NCI-H2081 (cell line): ENCODE measurements at regions not wholly inside any gene's neighbourhood (a gene's known extent, or its start where the extent isn't known, plus 50 kb on each side); places are given as distances from the start of the nearest gene placed in this dataset.
A peak's percentile ranks its signal among the peaks of the same experiment; 100 is the strongest.
"Not testable (repeated sequence)": the region's sequence is repeated elsewhere in the genome, so short reads cannot be mapped to it uniquely, and the experiment has no call there.

ENCODE experiments used
- DNase-seq, 2 experiments: peaks; one replicate each; lab custom pipeline; 2025; lab: John Stamatoyannopoulos, UW

- DNase-seq = peak in 1 of 2 experiments; percentile 48
Observed at GRCh38 chr12:23083267-23083666, 458.3 kb downstream of the ETNK1 start.

GRCh38 chr12:23084236-23084995, 459.4 kb downstream of the ETNK1 start:
- DNase-seq = peak; percentile 81 to 95

- no peak for DNase-seq
Observed at GRCh38 chr12:23088594-23088993, 463.6 kb downstream of the ETNK1 start.

- DNase-seq = no peak
Observed at GRCh38 chr12:23093488-23093887, 468.5 kb downstream of the ETNK1 start.

- DNase-seq = no peak
Observed at GRCh38 chr12:23096321-23096720, 471.4 kb downstream of the ETNK1 start.

GRCh38 chr12:23098110-23098509, 473.1 kb downstream of the ETNK1 start:
- DNase-seq = peak in 1 of 2 experiments; percentile 22

GRCh38 chr12:23098517-23098916, 473.5 kb downstream of the ETNK1 start:
- peak in 1 of 2 experiments; percentile 62 for DNase-seq

GRCh38 chr12:23099104-23099503, 474.1 kb downstream of the ETNK1 start:
- no peak for DNase-seq

GRCh38 chr12:23099604-23100003, 474.6 kb downstream of the ETNK1 start:
- no peak for DNase-seq

- DNase-seq = no peak
Observed at GRCh38 chr12:23108957-23109356, 484.0 kb downstream of the ETNK1 start.

- DNase-seq = no peak
Observed at GRCh38 chr12:23113781-23114180, 488.8 kb downstream of the ETNK1 start.

GRCh38 chr12:23115984-23116383, 491.0 kb downstream of the ETNK1 start:
- no peak for DNase-seq

- DNase-seq = no peak
Observed at GRCh38 chr12:23126794-23127193, 501.8 kb downstream of the ETNK1 start.

- DNase-seq = no peak
Observed at GRCh38 chr12:23127701-23128100, 502.7 kb downstream of the ETNK1 start.

GRCh38 chr12:23128462-23128861, 503.5 kb downstream of the ETNK1 start:
- DNase-seq = no peak

GRCh38 chr12:23132357-23132756, 507.4 kb downstream of the ETNK1 start:
- DNase-seq = no peak

- no peak for DNase-seq
Observed at GRCh38 chr12:23133471-23133870, 508.5 kb downstream of the ETNK1 start.

GRCh38 chr12:23139026-23139425, 514.1 kb downstream of the ETNK1 start:
- no peak for DNase-seq

GRCh38 chr12:23140710-23141109, 515.7 kb downstream of the ETNK1 start:
- DNase-seq = no peak

- no peak for DNase-seq
Observed at GRCh38 chr12:23141335-23141734, 516.4 kb downstream of the ETNK1 start.

- not testable (repeated sequence) for DNase-seq
Observed at GRCh38 chr12:23146070-23146469, 521.1 kb downstream of the ETNK1 start.

- no peak for DNase-seq
Observed at GRCh38 chr12:23168459-23168858, 543.5 kb downstream of the ETNK1 start.

- no peak for DNase-seq
Observed at GRCh38 chr12:23169012-23169695, 544.2 kb downstream of the ETNK1 start.

- no peak for DNase-seq
Observed at GRCh38 chr12:23169696-23170013, 544.7 kb downstream of the ETNK1 start.
